Fibroblast of lung (primary cell): ENCODE measurements at regions not wholly inside any gene's neighbourhood (a gene's known extent, or its start where the extent isn't known, plus 50 kb on each side); places are given as distances from the start of the nearest gene placed in this dataset.

ENCODE experiments used
- DNase-seq, 2 donors: peaks; one replicate each; pipeline versions ENCODE4 v3.0.0 to v3.0.0-alpha.2; 2010; ENCODE audit warnings: low read depth in 2 of 2
- H2AFZ ChIP-seq: 2 replicates; pipeline ENCODE4 v1.5.1; 2012; ENCODE audit warnings: low read length, control low read depth, inconsistent platforms
- H3K27ac ChIP-seq: 2 replicates; pipeline ENCODE4 v1.5.1; 2011; ENCODE audit warnings: low read length, control low read depth; ENCODE audit not compliant: insufficient read depth
- H3K27me3 ChIP-seq: 2 replicates; pipeline ENCODE4 v1.5.1; 2011; ENCODE audit warnings: mild to moderate bottlenecking, low read length; ENCODE audit not compliant: control insufficient read depth, insufficient read depth
- H3K36me3 ChIP-seq: 2 replicates; pipeline ENCODE4 v1.5.1; 2011; ENCODE audit warnings: low read length; ENCODE audit not compliant: control insufficient read depth, insufficient read depth
- H3K4me1 ChIP-seq: 2 replicates; pipeline ENCODE4 v1.5.1; 2011; ENCODE audit warnings: low read length; ENCODE audit not compliant: control insufficient read depth, insufficient read depth; ENCODE audit errors: extremely low read depth
- H3K4me2 ChIP-seq: 2 replicates; pipeline ENCODE4 v1.5.1; 2011; ENCODE audit warnings: low read length, control low read depth; ENCODE audit not compliant: insufficient read depth; ENCODE audit errors: extremely low read depth
- H3K4me3 ChIP-seq, 4 experiments: fragments of 200-600 bp in 1 of 4; sonication (generic) in 1 of 4; replicated peaks in 1 of 4; 2 replicates each; pipeline ENCODE4 v1.5.1; 2011 to 2016; ENCODE audit warnings: low read length in 4 of 4, low read depth in 3 of 4, mild to moderate bottlenecking in 3 of 4, control low read depth in 2 of 4, inconsistent platforms in 1 of 4, mixed read lengths in 1 of 4; ENCODE audit not compliant: insufficient read depth in 1 of 4; ENCODE audit errors: control extremely low read depth in 1 of 4
- H3K79me2 ChIP-seq: 2 replicates; pipeline ENCODE4 v1.5.1; 2012; ENCODE audit warnings: mild to moderate bottlenecking, low read length, inconsistent platforms; ENCODE audit not compliant: control insufficient read depth, insufficient read depth
- H3K9ac ChIP-seq: 2 replicates; pipeline ENCODE4 v1.5.1; 2011; ENCODE audit warnings: mild to moderate bottlenecking, low read length, control low read depth; ENCODE audit not compliant: insufficient read depth
- H3K9me3 ChIP-seq: 2 replicates; pipeline ENCODE4 v1.5.1; 2012; ENCODE audit warnings: low read depth, low read length; ENCODE audit not compliant: control insufficient read depth, insufficient read depth
- H4K20me1 ChIP-seq: 2 replicates; pipeline ENCODE4 v1.5.1; 2011; ENCODE audit warnings: low read length; ENCODE audit not compliant: control insufficient read depth, insufficient read depth; ENCODE audit errors: extremely low read depth
- CTCF ChIP-seq, 2 donors: IDR thresholded peaks in 1 of 2; conservative IDR thresholded peaks in 1 of 2; 1 replicate in 1 of 2; 2 replicates in 1 of 2; pipeline ENCODE4 v1.5.1; 2011 to 2012; ENCODE audit warnings: low read length in 2 of 2, control low read depth in 1 of 2, inconsistent platforms in 1 of 2, low read depth in 1 of 2, mild to moderate bottlenecking in 1 of 2
- EZH2 ChIP-seq: IDR thresholded peaks from 2 replicates; pipeline ENCODE4 v1.5.1; 2012; ENCODE audit warnings: low read length, control low read depth, mild to moderate bottlenecking; ENCODE audit errors: missing control alignments

- Histone ChIP-seq H3K4me1 (no peaks in the 10 kb centered on the region), H2AFZ (no peak overlapping the region), H3K4me2 (no peak overlapping the region), H3K4me3 (no peak overlapping the region), H3K27me3 (no peaks in the 10 kb centered on the region), H3K27ac (no peak overlapping the region), H3K79me2 (no peaks in the 10 kb centered on the region), H4K20me1 (no peaks in the 10 kb centered on the region), H3K9me3 (no peaks in the 10 kb centered on the region), H3K36me3 (no peaks in the 10 kb centered on the region), H3K9ac (no peak overlapping the region)
- DNase-seq, result no peak
- TF ChIP-seq CTCF (conservative IDR thresholded peaks at IDR 0.05 in 1 of 2, IDR thresholded peaks at IDR 0.05 in 1 of 2; ENCODE audit: low read depth in 1 of 2, low read length in 2 of 2), result no peak
- TF ChIP-seq EZH2, result no peak
Observed at GRCh38 chr3:191961529-191961928, 500.6 kb downstream of the PYDC2 start.

- H3K4me2 ChIP-seq, result no peak overlapping the region
- TF ChIP-seq EZH2 (no peak), CTCF (conservative IDR thresholded peaks at IDR 0.05 in 1 of 2, IDR thresholded peaks at IDR 0.05 in 1 of 2; ENCODE audit: low read depth in 1 of 2, low read length in 2 of 2) (no peak)
- H3K9me3 ChIP-seq, result no peaks in the 10 kb centered on the region
- H4K20me1 ChIP-seq, result no peaks in the 10 kb centered on the region
- no peak overlapping the region for H2AFZ ChIP-seq
- H3K79me2 ChIP-seq, result no peaks in the 10 kb centered on the region
- H3K27ac ChIP-seq, result no peak overlapping the region
- no peak overlapping the region for H3K9ac ChIP-seq
- no peaks in the 10 kb centered on the region for H3K27me3 ChIP-seq
- DNase-seq, result peak in 1 of 2 donors; percentile 13
- no peaks in the 10 kb centered on the region for H3K36me3 ChIP-seq
- no peak overlapping the region for H3K4me3 ChIP-seq
- H3K4me1 ChIP-seq, result no peaks in the 10 kb centered on the region
Observed at GRCh38 chr3:191962324-191962723, 501.4 kb downstream of the PYDC2 start.

GRCh38 chr3:191963182-191963581 is 502.2 kb downstream of the PYDC2 start:
- no peaks in the 10 kb centered on the region for H3K9me3 ChIP-seq
- H4K20me1 ChIP-seq, result no peaks in the 10 kb centered on the region
- H2AFZ ChIP-seq, result no peak overlapping the region
- no peaks in the 10 kb centered on the region for H3K36me3 ChIP-seq
- H3K4me2 ChIP-seq, result no peak overlapping the region
- DNase-seq, result peak in 1 of 2 donors; percentile 92
- no peaks in the 10 kb centered on the region for H3K27me3 ChIP-seq
- H3K4me1 ChIP-seq, result no peaks in the 10 kb centered on the region
- no peak overlapping the region for H3K9ac ChIP-seq
- TF ChIP-seq EZH2, result no peak
- TF ChIP-seq CTCF (conservative IDR thresholded peaks at IDR 0.05 in 1 of 2, IDR thresholded peaks at IDR 0.05 in 1 of 2; ENCODE audit: low read depth in 1 of 2, low read length in 2 of 2), result no peak
- H3K79me2 ChIP-seq, result no peaks in the 10 kb centered on the region
- no peak overlapping the region for H3K4me3 ChIP-seq
- no peak overlapping the region for H3K27ac ChIP-seq
